K562 (cell line): ENCODE measurements at regions not wholly inside any gene's neighbourhood (a gene's known extent, or its start where the extent isn't known, plus 50 kb on each side); places are given as distances from the start of the nearest gene placed in this dataset.

ENCODE experiments used
- ADNP ChIP-seq: fragments of 200-800 bp; sonication (Bioruptor generic); IDR thresholded peaks from 2 replicates; pipeline ENCODE4 v1.6.1; 2016; ENCODE audit warnings: missing genetic modification characterization, missing compliant biosample characterization
- ATF2 ChIP-seq: sonication (generic); formaldehyde crosslinking; IDR thresholded peaks from 2 replicates; pipeline ENCODE4 v1.8.1; 2022; ENCODE audit warnings: missing genetic modification reagents
- BACH1 ChIP-seq: fragments of 200-800 bp; sonication (Bioruptor generic); IDR thresholded peaks from 2 replicates; pipeline ENCODE4 v1.6.1; 2016; ENCODE audit warnings: missing genetic modification characterization, missing compliant biosample characterization
- KLF16 ChIP-seq: IDR thresholded peaks from 2 replicates; pipeline ENCODE4 v1.6.1; 2016; ENCODE audit warnings: antibody characterized with exemption
- NFIC ChIP-seq: fragments of 450-650 bp; IDR thresholded peaks from 2 replicates; pipeline ENCODE4 v1.6.1; 2017; ENCODE audit warnings: mild to moderate bottlenecking, inconsistent platforms
- NR2F6 ChIP-seq: fragments of 450-650 bp; formaldehyde crosslinking; IDR thresholded peaks from 2 replicates; pipeline ENCODE4 v1.4.0; 2020; ENCODE audit warnings: mild to moderate bottlenecking
- RCOR1 ChIP-seq, 2 experiments: IDR thresholded peaks; 2 replicates each; pipeline ENCODE4 v1.6.1; 2012; ENCODE audit warnings: low read depth in 2 of 2, low read length in 2 of 2, borderline replicate concordance in 1 of 2, improper control_type of control experiment in 1 of 2
- REST ChIP-seq, 2 experiments: fragments of 450-650 bp; formaldehyde crosslinking in 1 of 2; IDR thresholded peaks; 2 replicates each; pipeline versions ENCODE4 v1.4.0 to v1.6.1; 2014 to 2020; ENCODE audit warnings: mild to moderate bottlenecking in 2 of 2, borderline replicate concordance in 1 of 2, low read depth in 1 of 2
- TAL1 ChIP-seq: fragments of 450-650 bp; IDR thresholded peaks from 2 replicates; pipeline ENCODE4 v1.6.1; 2016; ENCODE audit warnings: mild to moderate bottlenecking
- ZBTB8A ChIP-seq: fragments of 450-650 bp; IDR thresholded peaks from 2 replicates; pipeline ENCODE4 v1.6.1; 2018; ENCODE audit warnings: mild to moderate bottlenecking, moderate library complexity; ENCODE audit not compliant: partially characterized antibody
- ZNF165 ChIP-seq: fragments of 250-450 bp; sonication (Bioruptor Pico); IDR thresholded peaks from 2 replicates; pipeline ENCODE4 v1.4.0; 2020; ENCODE audit warnings: borderline replicate concordance
- ZZZ3 ChIP-seq: fragments of 450-650 bp; IDR thresholded peaks from 2 replicates; pipeline ENCODE4 v1.6.1; 2016; ENCODE audit warnings: antibody characterized with exemption, mild to moderate bottlenecking, moderate library complexity
- TF ChIP-seq, protein P1 (sequence below): fragments of 250-450 bp; sonication (Bioruptor Pico); IDR thresholded peaks from 2 replicates; pipeline ENCODE4 v1.5.0; 2022; ENCODE audit warnings: mild to moderate bottlenecking
- TF ChIP-seq, protein P2 (sequence below): fragments of 450-650 bp; formaldehyde crosslinking; IDR thresholded peaks from 2 replicates; pipeline ENCODE4 v1.4.0; 2020; ENCODE audit warnings: mild to moderate bottlenecking, moderate library complexity

GRCh38 chr2:59182249-59182648 lies 941.1 kb upstream of the FANCL start (continued):
- TF ChIP-seq ATF2 = no peak
- no peak for TF ChIP-seq ZZZ3
- TF ChIP-seq KLF16 = 0 out of 2 replicates have a peak, but pooled peaks have one; percentile 6
- TF ChIP-seq RCOR1 (IDR thresholded peaks at IDR 0.05; ENCODE audit: borderline replicate concordance in 1 of 2, low read depth in 2 of 2, low read length in 2 of 2) = no peak
- TF ChIP-seq, protein P1, sequence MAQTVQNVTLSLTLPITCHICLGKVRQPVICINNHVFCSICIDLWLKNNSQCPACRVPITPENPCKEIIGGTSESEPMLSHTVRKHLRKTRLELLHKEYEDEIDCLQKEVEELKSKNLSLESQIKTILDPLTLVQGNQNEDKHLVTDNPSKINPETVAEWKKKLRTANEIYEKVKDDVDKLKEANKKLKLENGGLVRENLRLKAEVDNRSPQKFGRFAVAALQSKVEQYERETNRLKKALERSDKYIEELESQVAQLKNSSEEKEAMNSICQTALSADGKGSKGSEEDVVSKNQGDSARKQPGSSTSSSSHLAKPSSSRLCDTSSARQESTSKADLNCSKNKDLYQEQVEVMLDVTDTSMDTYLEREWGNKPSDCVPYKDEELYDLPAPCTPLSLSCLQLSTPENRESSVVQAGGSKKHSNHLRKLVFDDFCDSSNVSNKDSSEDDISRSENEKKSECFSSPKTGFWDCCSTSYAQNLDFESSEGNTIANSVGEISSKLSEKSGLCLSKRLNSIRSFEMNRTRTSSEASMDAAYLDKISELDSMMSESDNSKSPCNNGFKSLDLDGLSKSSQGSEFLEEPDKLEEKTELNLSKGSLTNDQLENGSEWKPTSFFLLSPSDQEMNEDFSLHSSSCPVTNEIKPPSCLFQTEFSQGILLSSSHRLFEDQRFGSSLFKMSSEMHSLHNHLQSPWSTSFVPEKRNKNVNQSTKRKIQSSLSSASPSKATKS (CRISPR knock-in tag) = no peak
- TF ChIP-seq ADNP (tag) = no peak
- TF ChIP-seq ZBTB8A = no peak
- no peak for TF ChIP-seq ZNF165
- TF ChIP-seq BACH1 (tag) = no peak
- no peak for TF ChIP-seq NR2F6 (CRISPR knock-in tag)
- no peak for TF ChIP-seq NFIC
- TF ChIP-seq, protein P2, sequence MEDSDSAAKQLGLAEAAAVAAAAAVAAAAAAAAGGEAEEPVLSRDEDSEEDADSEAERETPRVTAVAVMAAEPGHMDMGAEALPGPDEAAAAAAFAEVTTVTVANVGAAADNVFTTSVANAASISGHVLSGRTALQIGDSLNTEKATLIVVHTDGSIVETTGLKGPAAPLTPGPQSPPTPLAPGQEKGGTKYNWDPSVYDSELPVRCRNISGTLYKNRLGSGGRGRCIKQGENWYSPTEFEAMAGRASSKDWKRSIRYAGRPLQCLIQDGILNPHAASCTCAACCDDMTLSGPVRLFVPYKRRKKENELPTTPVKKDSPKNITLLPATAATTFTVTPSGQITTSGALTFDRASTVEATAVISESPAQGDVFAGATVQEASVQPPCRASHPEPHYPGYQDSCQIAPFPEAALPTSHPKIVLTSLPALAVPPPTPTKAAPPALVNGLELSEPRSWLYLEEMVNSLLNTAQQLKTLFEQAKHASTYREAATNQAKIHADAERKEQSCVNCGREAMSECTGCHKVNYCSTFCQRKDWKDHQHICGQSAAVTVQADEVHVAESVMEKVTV (CRISPR knock-in tag) = 0 out of 2 replicates have a peak, but pooled peaks have one; percentile 11
- peak; percentile 38; the same call in 1 of the 2 replicates for TF ChIP-seq REST (IDR thresholded peaks at IDR 0.05; ENCODE audit: borderline replicate concordance)
- no peak for TF ChIP-seq REST (CRISPR knock-in tag; IDR thresholded peaks at IDR 0.05; ENCODE audit: low read depth)
- no peak for TF ChIP-seq TAL1
